ENCODE measurements at regions not wholly inside any gene's neighbourhood (a gene's known extent, or its start where the extent isn't known, plus 50 kb on each side); places are given as distances from the start of the nearest gene placed in this dataset.
A peak's percentile ranks its signal among the peaks of the same experiment; 100 is the strongest.

DNA sequence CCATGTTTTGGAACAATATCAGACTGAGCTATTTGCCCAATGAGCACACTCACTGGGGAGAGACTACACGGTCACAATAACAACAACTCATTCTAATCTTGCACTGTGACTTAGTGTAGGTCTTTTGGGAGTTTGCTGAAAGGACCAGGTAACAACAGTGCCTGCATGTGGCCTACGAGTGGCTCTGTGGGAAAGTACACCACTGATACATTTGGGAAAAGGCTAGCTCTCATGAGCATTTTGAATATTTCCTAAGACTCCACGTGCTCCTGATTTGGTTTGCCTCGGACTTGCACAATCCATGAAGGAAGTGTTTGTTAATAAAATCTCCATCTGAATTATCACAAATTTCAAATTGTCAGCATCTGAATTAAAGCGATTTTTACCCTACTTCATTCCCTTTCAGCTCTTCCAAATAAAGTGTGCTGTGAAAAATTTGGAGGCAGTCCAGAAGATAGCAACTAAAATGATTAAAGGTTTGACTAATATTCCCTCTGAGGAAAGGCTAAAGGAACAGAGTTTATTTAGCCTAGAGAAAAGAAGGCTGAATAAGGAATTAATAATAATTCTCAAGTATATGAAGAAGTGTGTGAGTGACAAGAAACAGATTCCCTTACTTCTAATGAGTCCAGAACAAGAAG lies 406.4 kb downstream of the PPARGC1A start:
- Histone ChIP-seq H4K20me1 (ENCODE audit: insufficient read depth) (no peaks in the 10 kb centered on the region), H3K36me3 (ENCODE audit: insufficient read depth, low read length) (no peaks in the 10 kb centered on the region), H3K27ac (ENCODE audit: low read length) (no peak overlapping the region), H3K79me2 (replicated peaks; ENCODE audit: insufficient read depth, low read length) (no peaks in the 10 kb centered on the region), H3K27me3 (ENCODE audit: insufficient read depth, low read depth, low read length) (no peaks in the 10 kb centered on the region), H3K9me2 (ENCODE audit: insufficient read depth, low read length) (no peaks in the 10 kb centered on the region), H3F3A (ENCODE audit: insufficient read depth, low read length, poor library complexity, severe bottlenecking) (no peaks in the 10 kb centered on the region), H3K4me2 (ENCODE audit: low read length) (no peak overlapping the region), H3K9ac (ENCODE audit: low read length) (no peak overlapping the region), H3K4me3 (ENCODE audit: low read length) (no peak overlapping the region), H3K9me3 (ENCODE audit: low read length) (no peaks in the 10 kb centered on the region), H2AFZ (ENCODE audit: low read depth, low read length) (no peak overlapping the region)
- no peak for TF ChIP-seq EP300 (conservative IDR thresholded peaks at IDR 0.05; ENCODE audit: poor library complexity, severe bottlenecking)
- no peak for TF ChIP-seq POLR2AphosphoS5 (IDR thresholded peaks at IDR 0.05)
- no peak for TF ChIP-seq RAD21 (conservative IDR thresholded peaks at IDR 0.05)
- no peak for TF ChIP-seq MXI1 (conservative IDR thresholded peaks at IDR 0.05; ENCODE audit: poor library complexity, severe bottlenecking)
- TF ChIP-seq, protein P1, sequence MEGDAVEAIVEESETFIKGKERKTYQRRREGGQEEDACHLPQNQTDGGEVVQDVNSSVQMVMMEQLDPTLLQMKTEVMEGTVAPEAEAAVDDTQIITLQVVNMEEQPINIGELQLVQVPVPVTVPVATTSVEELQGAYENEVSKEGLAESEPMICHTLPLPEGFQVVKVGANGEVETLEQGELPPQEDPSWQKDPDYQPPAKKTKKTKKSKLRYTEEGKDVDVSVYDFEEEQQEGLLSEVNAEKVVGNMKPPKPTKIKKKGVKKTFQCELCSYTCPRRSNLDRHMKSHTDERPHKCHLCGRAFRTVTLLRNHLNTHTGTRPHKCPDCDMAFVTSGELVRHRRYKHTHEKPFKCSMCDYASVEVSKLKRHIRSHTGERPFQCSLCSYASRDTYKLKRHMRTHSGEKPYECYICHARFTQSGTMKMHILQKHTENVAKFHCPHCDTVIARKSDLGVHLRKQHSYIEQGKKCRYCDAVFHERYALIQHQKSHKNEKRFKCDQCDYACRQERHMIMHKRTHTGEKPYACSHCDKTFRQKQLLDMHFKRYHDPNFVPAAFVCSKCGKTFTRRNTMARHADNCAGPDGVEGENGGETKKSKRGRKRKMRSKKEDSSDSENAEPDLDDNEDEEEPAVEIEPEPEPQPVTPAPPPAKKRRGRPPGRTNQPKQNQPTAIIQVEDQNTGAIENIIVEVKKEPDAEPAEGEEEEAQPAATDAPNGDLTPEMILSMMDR (IDR thresholded peaks at IDR 0.05; ENCODE audit: poor library complexity, severe bottlenecking): no peak
- TF ChIP-seq EZH2 (IDR thresholded peaks at IDR 0.05; ENCODE audit: borderline replicate concordance, insufficient read depth, low read length, poor library complexity, severe bottlenecking): no peak

DNA sequence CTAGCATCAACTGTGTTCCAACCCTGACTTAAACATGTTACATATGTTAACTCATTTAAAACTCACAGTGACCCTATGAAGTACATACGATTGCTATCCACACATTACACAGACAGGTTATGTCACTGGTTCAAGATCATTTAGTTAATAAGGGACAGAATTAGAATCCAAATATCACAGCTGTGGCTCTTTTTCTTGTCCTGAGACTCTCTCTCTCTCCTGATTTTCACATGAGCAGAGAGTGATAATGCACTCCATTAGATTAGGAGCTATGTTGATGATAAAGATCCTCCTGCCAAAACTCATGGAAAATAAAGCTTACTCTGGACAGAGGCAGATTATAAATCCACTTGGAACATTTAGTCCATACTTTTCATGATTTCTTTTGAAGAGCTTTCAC lies 408.3 kb downstream of the PPARGC1A start:
- Histone ChIP-seq H3K27me3 (ENCODE audit: insufficient read depth, low read depth, low read length) (no peaks in the 10 kb centered on the region), H3K4me2 (ENCODE audit: low read length) (no peak overlapping the region), H3K9ac (ENCODE audit: low read length) (no peak overlapping the region), H2AFZ (ENCODE audit: low read depth, low read length) (no peak overlapping the region), H3F3A (ENCODE audit: insufficient read depth, low read length, poor library complexity, severe bottlenecking) (no peaks in the 10 kb centered on the region), H3K36me3 (ENCODE audit: insufficient read depth, low read length) (no peaks in the 10 kb centered on the region), H3K79me2 (replicated peaks; ENCODE audit: insufficient read depth, low read length) (no peaks in the 10 kb centered on the region), H3K9me3 (ENCODE audit: low read length) (no peaks in the 10 kb centered on the region), H3K4me3 (ENCODE audit: low read length) (no peak overlapping the region), H4K20me1 (ENCODE audit: insufficient read depth) (no peaks in the 10 kb centered on the region), H3K9me2 (ENCODE audit: insufficient read depth, low read length) (no peaks in the 10 kb centered on the region), H3K27ac (ENCODE audit: low read length) (no peak overlapping the region)
- TF ChIP-seq MXI1 (conservative IDR thresholded peaks at IDR 0.05; ENCODE audit: poor library complexity, severe bottlenecking): no peak

DNA sequence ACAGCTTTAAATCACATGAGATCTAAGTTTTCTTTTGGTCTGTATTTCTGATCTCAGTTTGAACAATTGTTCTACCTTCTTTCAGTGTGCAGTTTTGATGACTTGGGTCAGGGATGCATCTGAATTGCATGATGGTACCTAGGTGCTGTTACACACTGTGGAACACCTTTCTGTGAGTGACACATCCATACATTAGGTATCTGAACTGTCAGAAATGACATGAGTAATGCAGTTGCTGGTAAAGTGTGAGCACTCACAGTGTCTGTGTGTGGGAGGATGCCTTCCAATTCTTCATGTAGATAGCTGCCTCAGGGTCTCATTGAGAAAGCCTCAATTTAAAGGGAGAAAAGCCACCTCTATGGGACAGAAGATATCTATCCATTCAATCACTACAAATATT lies 411.9 kb downstream of the PPARGC1A start:
- Histone ChIP-seq H2AFZ (ENCODE audit: low read depth, low read length) (no peak overlapping the region), H3K4me2 (ENCODE audit: low read length) (peak overlapping the region; percentile 53), H3K27ac (ENCODE audit: low read length) (peak overlapping the region; percentile 75), H3K27me3 (ENCODE audit: insufficient read depth, low read depth, low read length) (no peaks in the 10 kb centered on the region), H3K9ac (ENCODE audit: low read length) (no peak overlapping the region), H3K36me3 (ENCODE audit: insufficient read depth, low read length) (no peaks in the 10 kb centered on the region), H4K20me1 (ENCODE audit: insufficient read depth) (no peaks in the 10 kb centered on the region), H3K79me2 (replicated peaks; ENCODE audit: insufficient read depth, low read length) (no peaks in the 10 kb centered on the region), H3F3A (ENCODE audit: insufficient read depth, low read length, poor library complexity, severe bottlenecking) (no peaks in the 10 kb centered on the region), H3K9me2 (ENCODE audit: insufficient read depth, low read length) (no peaks in the 10 kb centered on the region), H3K9me3 (ENCODE audit: low read length) (no peaks in the 10 kb centered on the region), H3K4me3 (ENCODE audit: low read length) (peak overlapping the region; percentile 7)
- TF ChIP-seq SMC3 (conservative IDR thresholded peaks at IDR 0.05; ENCODE audit: poor library complexity): peak; percentile 33
- TF ChIP-seq RAD21 (conservative IDR thresholded peaks at IDR 0.05): peak; percentile 36
- no peak for TF ChIP-seq TAF1 (IDR thresholded peaks at IDR 0.05; ENCODE audit: low read depth)
- peak; percentile 95 for TF ChIP-seq EP300 (conservative IDR thresholded peaks at IDR 0.05; ENCODE audit: poor library complexity, severe bottlenecking)
- TF ChIP-seq, protein P1 (IDR thresholded peaks at IDR 0.05; ENCODE audit: poor library complexity, severe bottlenecking): no peak
- no peak for TF ChIP-seq EZH2 (IDR thresholded peaks at IDR 0.05; ENCODE audit: borderline replicate concordance, insufficient read depth, low read length, poor library complexity, severe bottlenecking)
- TF ChIP-seq, protein P2, sequence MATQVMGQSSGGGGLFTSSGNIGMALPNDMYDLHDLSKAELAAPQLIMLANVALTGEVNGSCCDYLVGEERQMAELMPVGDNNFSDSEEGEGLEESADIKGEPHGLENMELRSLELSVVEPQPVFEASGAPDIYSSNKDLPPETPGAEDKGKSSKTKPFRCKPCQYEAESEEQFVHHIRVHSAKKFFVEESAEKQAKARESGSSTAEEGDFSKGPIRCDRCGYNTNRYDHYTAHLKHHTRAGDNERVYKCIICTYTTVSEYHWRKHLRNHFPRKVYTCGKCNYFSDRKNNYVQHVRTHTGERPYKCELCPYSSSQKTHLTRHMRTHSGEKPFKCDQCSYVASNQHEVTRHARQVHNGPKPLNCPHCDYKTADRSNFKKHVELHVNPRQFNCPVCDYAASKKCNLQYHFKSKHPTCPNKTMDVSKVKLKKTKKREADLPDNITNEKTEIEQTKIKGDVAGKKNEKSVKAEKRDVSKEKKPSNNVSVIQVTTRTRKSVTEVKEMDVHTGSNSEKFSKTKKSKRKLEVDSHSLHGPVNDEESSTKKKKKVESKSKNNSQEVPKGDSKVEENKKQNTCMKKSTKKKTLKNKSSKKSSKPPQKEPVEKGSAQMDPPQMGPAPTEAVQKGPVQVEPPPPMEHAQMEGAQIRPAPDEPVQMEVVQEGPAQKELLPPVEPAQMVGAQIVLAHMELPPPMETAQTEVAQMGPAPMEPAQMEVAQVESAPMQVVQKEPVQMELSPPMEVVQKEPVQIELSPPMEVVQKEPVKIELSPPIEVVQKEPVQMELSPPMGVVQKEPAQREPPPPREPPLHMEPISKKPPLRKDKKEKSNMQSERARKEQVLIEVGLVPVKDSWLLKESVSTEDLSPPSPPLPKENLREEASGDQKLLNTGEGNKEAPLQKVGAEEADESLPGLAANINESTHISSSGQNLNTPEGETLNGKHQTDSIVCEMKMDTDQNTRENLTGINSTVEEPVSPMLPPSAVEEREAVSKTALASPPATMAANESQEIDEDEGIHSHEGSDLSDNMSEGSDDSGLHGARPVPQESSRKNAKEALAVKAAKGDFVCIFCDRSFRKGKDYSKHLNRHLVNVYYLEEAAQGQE (IDR thresholded peaks at IDR 0.05; ENCODE audit: borderline replicate concordance): peak; percentile 49
- no peak for TF ChIP-seq MXI1 (conservative IDR thresholded peaks at IDR 0.05; ENCODE audit: poor library complexity, severe bottlenecking)
- peak; percentile 73 for TF ChIP-seq POLR2AphosphoS5 (IDR thresholded peaks at IDR 0.05)

Data from neural cell (in vitro differentiated cells).